Panc1 (cell line): ENCODE measurements at regions not wholly inside any gene's neighbourhood (a gene's known extent, or its start where the extent isn't known, plus 50 kb on each side); places are given as distances from the start of the nearest gene placed in this dataset.
"Not testable (repeated sequence)": the region's sequence is repeated elsewhere in the genome, so short reads cannot be mapped to it uniquely, and the experiment has no call there.

Source experiments
- ATAC-seq: fragments of 200-7000 bp; cut with Tn5 transposase; 2 replicates; pipeline ENCODE4 v1.9.1; 2020; ENCODE audit warnings: mild to moderate bottlenecking, moderate library complexity
- BruUV-seq: library from RNA; stranded (reverse); fragments of 400-500 nt; replicated peaks from 2 replicates; lab custom pipeline; 2021; lab: Mats Ljungman, UMichigan
- CTCF ChIA-PET: fragments of 300-600 bp; sonication (Branson Sonifier 250); formaldehyde crosslinking; loops from one replicate; lab custom pipeline; 2022; ENCODE audit warnings: antibody characterized with exemption; lab: Charles Lee
- POLR2A ChIA-PET: fragments of 300-600 bp; sonication (Branson Sonifier 250); formaldehyde crosslinking; loops from one replicate; lab custom pipeline; 2022; ENCODE audit warnings: antibody characterized with exemption; lab: Charles Lee
- DNase-seq: peaks from one replicate; pipeline ENCODE4 v3.0.0-alpha.2; 2010; ENCODE audit warnings: low read depth, low spot score
- H3K27ac ChIP-seq: 2 replicates; pipeline ENCODE4 v1.5.1; 2011; ENCODE audit warnings: mild to moderate bottlenecking, low read length, inconsistent platforms
- H3K27me3 ChIP-seq: fragments of 200-500 bp; sonication (Bioruptor generic); 2 replicates; pipeline ENCODE4 v1.6.0; 2014; ENCODE audit warnings: low read length, inconsistent platforms; ENCODE audit not compliant: control insufficient read depth, insufficient read depth
- H3K36me3 ChIP-seq: fragments of 200-500 bp; sonication (Bioruptor generic); 2 replicates; pipeline ENCODE4 v1.5.1; 2014; ENCODE audit warnings: inconsistent platforms, mild to moderate bottlenecking, low read length, moderate library complexity; ENCODE audit not compliant: control insufficient read depth, insufficient read depth
- H3K4me1 ChIP-seq: 2 replicates; pipeline ENCODE4 v1.5.1; 2011; ENCODE audit warnings: inconsistent platforms, mild to moderate bottlenecking, low read length, moderate library complexity; ENCODE audit not compliant: control insufficient read depth, insufficient read depth
- H3K4me3 ChIP-seq, 2 experiments: 2 replicates each; pipeline ENCODE4 v1.5.1; 2011 to 2012; ENCODE audit warnings: low read depth in 2 of 2, low read length in 2 of 2, mild to moderate bottlenecking in 2 of 2, inconsistent platforms in 1 of 2, moderate library complexity in 1 of 2
- H3K9me3 ChIP-seq: fragments of 200-500 bp; sonication (Bioruptor generic); 2 replicates; pipeline ENCODE4 v1.5.1; 2014; ENCODE audit warnings: low read depth, mild to moderate bottlenecking, inconsistent platforms, low read length, moderate library complexity; ENCODE audit not compliant: control insufficient read depth, insufficient read depth
- CTCF ChIP-seq: fragments of 450-650 bp; IDR thresholded peaks from 2 replicates; pipeline ENCODE4 v1.5.1; 2017; ENCODE audit warnings: mild to moderate bottlenecking
- POLR2AphosphoS5 ChIP-seq: IDR thresholded peaks from 2 replicates; pipeline ENCODE4 v1.6.1; 2012; ENCODE audit warnings: mild to moderate bottlenecking, low read depth, low read length, moderate library complexity
- REST ChIP-seq, 2 experiments: IDR thresholded peaks; 2 replicates each; pipeline ENCODE4 v1.6.1; 2011 to 2012; ENCODE audit warnings: low read depth in 2 of 2, control low read depth in 1 of 2, low read length in 1 of 2, mild to moderate bottlenecking in 1 of 2, moderate library complexity in 1 of 2; ENCODE audit not compliant: insufficient read depth in 1 of 2
- SIN3A ChIP-seq: IDR thresholded peaks from 2 replicates; pipeline ENCODE4 v1.6.1; 2012; ENCODE audit warnings: low read depth, mild to moderate bottlenecking, low read length, moderate library complexity, borderline replicate concordance; ENCODE audit not compliant: insufficient read depth
- TCF7L2 ChIP-seq: IDR thresholded peaks from 2 replicates; pipeline ENCODE4 v1.6.1; 2011; ENCODE audit warnings: mild to moderate bottlenecking, low read depth, low read length, inconsistent platforms
- in situ Hi-C: cut with HindIII; loops from 2 replicates; pipeline ENCODE4 v1.10.0; 2016; ENCODE audit warnings: low sequenced_read_pairs, low pct_unique_long_range_greater_than_20kb
- intact Hi-C: fragments of 100-400 bp; cut with micrococcal nuclease; formaldehyde crosslinking; loops from one replicate; pipeline ENCODE4 v1.10.0; 2022; ENCODE audit not compliant: unreplicated experiment

- POLR2A ChIA-PET, H3K4me1 ChIP-seq, CTCF ChIA-PET, in situ Hi-C loops, H3K9me3 ChIP-seq, intact Hi-C loops, H3K27me3 ChIP-seq, H3K36me3 ChIP-seq, BruUV-seq: not testable (repeated sequence)
- peak; percentile 39; the same call in 1 of the 2 replicates for TF ChIP-seq POLR2AphosphoS5
- Histone ChIP-seq H3K4me3 (peak overlapping the region; percentile 52 to 71), H3K27ac (0 out of 2 replicates have a peak overlapping the region, but pooled peaks have one; percentile 79)
- DNase-seq (peak; percentile 52), ATAC-seq (peak; percentile 94)
Observed at GRCh38 chr1:827211-828063, 96.3 kb upstream of the SAMD11 start.

GRCh38 chr1:829324-829723 lies 94.4 kb upstream of the SAMD11 start:
- BruUV-seq, result not testable (repeated sequence)

GRCh38 chr1:829932-830331 lies 93.8 kb upstream of the SAMD11 start:
- BruUV-seq, H3K27ac ChIP-seq, CTCF ChIA-PET, intact Hi-C loops, DNase-seq, H3K36me3 ChIP-seq, in situ Hi-C loops, POLR2A ChIA-PET, ATAC-seq, H3K4me1 ChIP-seq, H3K9me3 ChIP-seq, H3K27me3 ChIP-seq, H3K4me3 ChIP-seq: not testable (repeated sequence)

More at GRCh38 chr1:829324-829723, 94.4 kb upstream of the SAMD11 start:
- POLR2A ChIA-PET, in situ Hi-C loops, H3K36me3 ChIP-seq, H3K27me3 ChIP-seq, H3K27ac ChIP-seq, H3K4me1 ChIP-seq, intact Hi-C loops, ATAC-seq, H3K4me3 ChIP-seq, DNase-seq, H3K9me3 ChIP-seq, CTCF ChIA-PET: not testable (repeated sequence)

- intact Hi-C loops, BruUV-seq, DNase-seq, H3K36me3 ChIP-seq, H3K27ac ChIP-seq, in situ Hi-C loops, POLR2A ChIA-PET, ATAC-seq, CTCF ChIA-PET, H3K4me3 ChIP-seq, H3K9me3 ChIP-seq, H3K4me1 ChIP-seq, H3K27me3 ChIP-seq: not testable (repeated sequence)
Observed at GRCh38 chr1:830750-831149, 93.0 kb upstream of the SAMD11 start.

- ChIA-PET POLR2A (no interaction called here), CTCF (no interaction called here)
- Histone ChIP-seq H3K4me1 (no peaks in the 10 kb centered on the region), H3K27me3 (no peaks in the 10 kb centered on the region), H3K9me3 (no peaks in the 10 kb centered on the region), H3K36me3 (no peaks in the 10 kb centered on the region; the same call in 1 of the 2 replicates), H3K27ac (no peak overlapping the region), H3K4me3 (no peak overlapping the region)
- in situ Hi-C loops, result no loop called here
- intact Hi-C loops, result no loop called here
- DNase-seq (no peak), ATAC-seq (no peak)
- no TSS peak for BruUV-seq
- TF ChIP-seq CTCF (no peak), SIN3A (no peak), TCF7L2 (no peak), REST (IDR thresholded peaks at IDR 0.05; ENCODE audit: insufficient read depth in 1 of 2, low read depth in 2 of 2, low read length in 1 of 2) (no peak), POLR2AphosphoS5 (no peak)
Observed at GRCh38 chr1:831522-831921, 92.2 kb upstream of the SAMD11 start.
